HAP-1 (cell line): ENCODE measurements at regions not wholly inside any gene's neighbourhood (a gene's known extent, or its start where the extent isn't known, plus 50 kb on each side); places are given as distances from the start of the nearest gene placed in this dataset.
"Not testable (repeated sequence)": the region's sequence is repeated elsewhere in the genome, so short reads cannot be mapped to it uniquely, and the experiment has no call there.

Source experiments
- DNase-seq, 2 experiments: peaks; one replicate each; pipeline ENCODE4 v3.0.0-alpha.2; 2016 to 2020; ENCODE audit warnings: low spot score in 2 of 2
- H3K27me3 ChIP-seq: fragments of 250-450 bp; sonication (Bioruptor Pico); 2 replicates; pipeline ENCODE4 v1.5.1; 2020; ENCODE audit warnings: low read depth, mild to moderate bottlenecking, moderate library complexity
- H3K36me3 ChIP-seq: fragments of 250-450 bp; sonication (Bioruptor Pico); replicated peaks from 2 replicates; pipeline ENCODE4 v1.5.1; 2020; ENCODE audit warnings: mild to moderate bottlenecking
- H3K4me1 ChIP-seq: fragments of 250-450 bp; sonication (Bioruptor Pico); 2 replicates; pipeline ENCODE4 v1.5.1; 2020; ENCODE audit warnings: mild to moderate bottlenecking
- H3K4me3 ChIP-seq: fragments of 250-450 bp; sonication (Bioruptor Pico); 2 replicates; pipeline ENCODE4 v1.5.1; 2020; ENCODE audit warnings: mild to moderate bottlenecking, moderate library complexity
- H3K9me3 ChIP-seq: fragments of 250-450 bp; sonication (Bioruptor Pico); 2 replicates; pipeline ENCODE4 v1.5.1; 2020; ENCODE audit warnings: mild to moderate bottlenecking, moderate library complexity
- in situ Hi-C: fragments of 300-500 bp; cut with MboI; formaldehyde crosslinking; loops from 3 replicates; pipeline ENCODE4 v1.14.3; 2020; ENCODE audit warnings: low sequenced_read_pairs, inconsistent platforms, mixed read lengths

- Histone ChIP-seq H3K4me1 (no peaks in the 10 kb centered on the region), H3K9me3 (peaks cover 6% of the 10 kb centered on the region; the same call in 1 of the 2 replicates), H3K36me3 (no peaks in the 10 kb centered on the region), H3K27me3 (no peaks in the 10 kb centered on the region), H3K4me3 (no peak overlapping the region)
- in situ Hi-C loops: no loop called here
- no peak for DNase-seq
These were observed 81.3 kb upstream of the DLGAP1 start for GRCh38 chr18:4536447-4536846.

GRCh38 chr18:4528405-4528804 is 73.3 kb upstream of the DLGAP1 start:
- no peak overlapping the region for H3K4me3 ChIP-seq
- H3K27me3 ChIP-seq: no peaks in the 10 kb centered on the region
- H3K4me1 ChIP-seq: no peaks in the 10 kb centered on the region
- DNase-seq: no peak
- no peaks in the 10 kb centered on the region for H3K36me3 ChIP-seq
- in situ Hi-C loops: no loop called here
- peaks cover 6% of the 10 kb centered on the region; the same call in 1 of the 2 replicates for H3K9me3 ChIP-seq

- H3K4me3 ChIP-seq, DNase-seq, H3K4me1 ChIP-seq, in situ Hi-C loops, H3K36me3 ChIP-seq, H3K9me3 ChIP-seq, H3K27me3 ChIP-seq: not testable (repeated sequence)
These were observed 72.7 kb upstream of the DLGAP1 start for GRCh38 chr18:4527826-4528225.

GRCh38 chr18:4524096-4524495 is 69.0 kb upstream of the DLGAP1 start:
- Histone ChIP-seq H3K4me3 (no peak overlapping the region), H3K4me1 (no peaks in the 10 kb centered on the region), H3K9me3 (no peaks in the 10 kb centered on the region), H3K27me3 (no peaks in the 10 kb centered on the region), H3K36me3 (no peaks in the 10 kb centered on the region)
- in situ Hi-C loops: no loop called here
- no peak for DNase-seq

- in situ Hi-C loops: no loop called here
- Histone ChIP-seq H3K4me1 (no peaks in the 10 kb centered on the region), H3K27me3 (no peaks in the 10 kb centered on the region), H3K4me3 (no peak overlapping the region), H3K9me3 (no peaks in the 10 kb centered on the region), H3K36me3 (no peaks in the 10 kb centered on the region)
- no peak for DNase-seq
These were observed 56.1 kb upstream of the DLGAP1 start for GRCh38 chr18:4511166-4511565.

- no peaks in the 10 kb centered on the region for H3K4me1 ChIP-seq
- H3K36me3 ChIP-seq: no peaks in the 10 kb centered on the region
- no peaks in the 10 kb centered on the region for H3K27me3 ChIP-seq
- in situ Hi-C loops: no loop called here
- no peak overlapping the region for H3K4me3 ChIP-seq
- DNase-seq: no peak
- H3K9me3 ChIP-seq: no peaks in the 10 kb centered on the region
These were observed 55.6 kb upstream of the DLGAP1 start for GRCh38 chr18:4510711-4511110.

- Histone ChIP-seq H3K36me3 (no peaks in the 10 kb centered on the region), H3K4me1 (no peaks in the 10 kb centered on the region), H3K27me3 (no peaks in the 10 kb centered on the region), H3K4me3 (no peak overlapping the region), H3K9me3 (no peaks in the 10 kb centered on the region)
- in situ Hi-C loops: no loop called here
- DNase-seq: no peak
These were observed 55.1 kb upstream of the DLGAP1 start for GRCh38 chr18:4510160-4510559.
